Gastrocnemius medialis (tissue), 4 donors: ENCODE measurements at regions not wholly inside any gene's neighbourhood (a gene's known extent, or its start where the extent isn't known, plus 50 kb on each side); places are given as distances from the start of the nearest gene placed in this dataset.

Experiments
- CTCF ChIP-seq, 5 experiments: fragments of 450-650 bp in 3 of 5; fragments of 200-600 bp in 2 of 5; sonication (generic) in 2 of 5; IDR thresholded peaks in 4 of 5; conservative IDR thresholded peaks in 1 of 5; 1 replicate in 4 of 5; 2 replicates in 1 of 5; pipeline ENCODE4 v1.5.1; 2016 to 2019; ENCODE audit warnings: antibody characterized with exemption in 5 of 5, mild to moderate bottlenecking in 3 of 5, moderate library complexity in 3 of 5
- POLR2A ChIP-seq, 2 donors: fragments of 450-650 bp; IDR thresholded peaks; one replicate each; pipeline ENCODE4 v1.6.1; 2017; ENCODE audit warnings: antibody characterized with exemption in 2 of 2, mild to moderate bottlenecking in 2 of 2, moderate library complexity in 2 of 2

GRCh38 chr13:58369936-58370335 is 738.4 kb downstream of the PCDH17 start:
- no peak for TF ChIP-seq POLR2A (IDR thresholded peaks at IDR 0.05)
- TF ChIP-seq CTCF (IDR thresholded peaks at IDR 0.05 in 4 of 5, conservative IDR thresholded peaks at IDR 0.05 in 1 of 5) = no peak
